ENCODE measurements at regions not wholly inside any gene's neighbourhood (a gene's known extent, or its start where the extent isn't known, plus 50 kb on each side); places are given as distances from the start of the nearest gene placed in this dataset.

GRCh38 chr13:54184576-54184975 is 1156.0 kb downstream of the OLFM4 start:
- H3K4me1 ChIP-seq, result no peaks in the 10 kb centered on the region
- DNase-seq (no peak), ATAC-seq (ENCODE audit: low FRiP score in 2 of 2) (no peak)
- no peaks in the 10 kb centered on the region for H3K9me3 ChIP-seq
- TF ChIP-seq POLR2AphosphoS5 (IDR thresholded peaks at IDR 0.05) (no peak), POLR2A (IDR thresholded peaks at IDR 0.05) (no peak), EP300 (IDR thresholded peaks at IDR 0.05) (no peak), CTCF (IDR thresholded peaks at IDR 0.05) (no peak)
- no peak overlapping the region for H3K4me3 ChIP-seq
- H3K27ac ChIP-seq, result no peak overlapping the region
- H3K27me3 ChIP-seq, result no peaks in the 10 kb centered on the region
- no peaks in the 10 kb centered on the region for H3K36me3 ChIP-seq
- 89 to 92% methylated on average over 4 of the region's 4 CpGs for WGBS, 2 donors

- Histone ChIP-seq H3K36me3 (no peaks in the 10 kb centered on the region), H3K9me3 (no peaks in the 10 kb centered on the region), H3K27ac (no peak overlapping the region), H3K4me3 (no peak overlapping the region), H3K4me1 (no peaks in the 10 kb centered on the region), H3K27me3 (no peaks in the 10 kb centered on the region)
- 67 to 78% methylated on average over 2 of the region's 2 CpGs for WGBS, 2 donors
- no peak for ATAC-seq (ENCODE audit: low FRiP score in 2 of 2)
- DNase-seq, result no peak
- no peak for TF ChIP-seq POLR2AphosphoS5 (IDR thresholded peaks at IDR 0.05)
Measured at GRCh38 chr13:54185101-54185500, 1156.5 kb downstream of the OLFM4 start.

DNA sequence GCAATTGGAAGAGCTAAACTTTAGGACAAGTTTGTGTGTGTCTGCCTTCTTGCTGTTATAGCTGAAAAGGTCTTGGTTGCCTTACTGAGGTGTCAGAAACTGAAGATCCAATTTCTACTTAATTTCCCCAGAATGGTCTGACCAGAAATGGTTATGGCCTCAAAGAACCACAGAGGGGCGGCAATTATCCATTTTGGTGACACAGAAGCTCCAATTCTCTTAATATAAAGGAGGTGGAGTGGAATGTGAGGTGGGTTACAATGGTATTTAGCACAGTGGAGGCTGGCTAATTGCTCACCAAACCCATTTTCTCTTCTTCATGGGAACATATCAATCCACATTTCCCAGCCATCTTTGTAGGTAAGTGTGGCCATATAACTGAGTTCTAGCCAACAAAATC is 1157.2 kb downstream of the OLFM4 start:
- H3K9me3 ChIP-seq, result no peaks in the 10 kb centered on the region
- no peaks in the 10 kb centered on the region for H3K36me3 ChIP-seq
- no peak overlapping the region for H3K4me3 ChIP-seq
- H3K4me1 ChIP-seq, result no peaks in the 10 kb centered on the region
- no peak overlapping the region for H3K27ac ChIP-seq
- DNase-seq (no peak), ATAC-seq (ENCODE audit: low FRiP score in 2 of 2) (no peak)
- 48 to 67% methylated on average over 1 of the region's 1 CpG for WGBS, 2 donors
- no peak for TF ChIP-seq CTCF (IDR thresholded peaks at IDR 0.05)
- H3K27me3 ChIP-seq, result no peaks in the 10 kb centered on the region

- Histone ChIP-seq H3K27me3 (no peaks in the 10 kb centered on the region), H3K27ac (no peak overlapping the region), H3K9me3 (no peaks in the 10 kb centered on the region), H3K4me3 (no peak overlapping the region), H3K36me3 (no peaks in the 10 kb centered on the region), H3K4me1 (no peaks in the 10 kb centered on the region)
- WGBS, 2 donors, result 79 to 93% methylated on average over 1 of the region's 1 CpG
- TF ChIP-seq EP300 (IDR thresholded peaks at IDR 0.05) (no peak), POLR2A (IDR thresholded peaks at IDR 0.05) (no peak), CTCF (IDR thresholded peaks at IDR 0.05) (no peak), POLR2AphosphoS5 (IDR thresholded peaks at IDR 0.05) (no peak)
- no peak for ATAC-seq (ENCODE audit: low FRiP score in 2 of 2)
- DNase-seq, result no peak
Measured at GRCh38 chr13:54187461-54187860, 1158.8 kb downstream of the OLFM4 start.

- Histone ChIP-seq H3K36me3 (no peaks in the 10 kb centered on the region), H3K27me3 (no peaks in the 10 kb centered on the region), H3K4me3 (no peak overlapping the region), H3K27ac (no peak overlapping the region), H3K4me1 (no peaks in the 10 kb centered on the region), H3K9me3 (no peaks in the 10 kb centered on the region)
- TF ChIP-seq EP300 (IDR thresholded peaks at IDR 0.05), result no peak
- TF ChIP-seq POLR2AphosphoS5 (IDR thresholded peaks at IDR 0.05), result no peak
- no peak for TF ChIP-seq POLR2A (IDR thresholded peaks at IDR 0.05)
- TF ChIP-seq CTCF (IDR thresholded peaks at IDR 0.05), result no peak
- ATAC-seq (ENCODE audit: low FRiP score in 2 of 2) (no peak), DNase-seq (no peak)
- 66 to 68% methylated on average over 5 of the region's 5 CpGs for WGBS, 2 donors
Measured at GRCh38 chr13:54194233-54195024, 1165.8 kb downstream of the OLFM4 start.
